Stimulated activated CD8-positive, alpha-beta memory T cell treated with anti-CD3 and anti-CD28 coated beads, Interleukin-7, amount 100 ng/mL, for 4 hours (primary cell): ENCODE measurements at regions not wholly inside any gene's neighbourhood (a gene's known extent, or its start where the extent isn't known, plus 50 kb on each side); places are given as distances from the start of the nearest gene placed in this dataset.
"Not testable (repeated sequence)": the region's sequence is repeated elsewhere in the genome, so short reads cannot be mapped to it uniquely, and the experiment has no call there.

Source experiments
- DNase-seq, 2 donors: peaks; one replicate each; pipeline ENCODE4 v3.0.0-alpha.2; 2020; ENCODE audit warnings: low read depth in 2 of 2

DNA sequence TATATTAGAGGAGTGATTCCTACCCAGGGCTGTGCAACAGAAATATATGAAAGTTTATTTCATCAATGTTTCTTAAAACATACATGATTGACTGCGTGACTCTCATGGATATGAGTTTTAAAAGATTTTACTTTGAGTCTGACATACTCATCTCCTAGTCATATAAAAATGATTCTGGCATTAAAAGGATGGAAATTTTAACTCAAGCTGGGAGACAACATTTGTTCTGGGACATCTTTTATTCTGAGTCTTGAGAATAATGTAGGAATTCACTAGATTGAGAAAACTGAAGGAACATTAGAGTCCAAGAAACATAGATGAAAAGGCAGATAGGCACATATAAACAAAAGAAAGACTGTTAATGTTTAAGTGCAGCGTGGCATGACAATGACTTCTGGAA, 649.6 kb downstream of the SPRY1 start:
- no peak for DNase-seq

DNA sequence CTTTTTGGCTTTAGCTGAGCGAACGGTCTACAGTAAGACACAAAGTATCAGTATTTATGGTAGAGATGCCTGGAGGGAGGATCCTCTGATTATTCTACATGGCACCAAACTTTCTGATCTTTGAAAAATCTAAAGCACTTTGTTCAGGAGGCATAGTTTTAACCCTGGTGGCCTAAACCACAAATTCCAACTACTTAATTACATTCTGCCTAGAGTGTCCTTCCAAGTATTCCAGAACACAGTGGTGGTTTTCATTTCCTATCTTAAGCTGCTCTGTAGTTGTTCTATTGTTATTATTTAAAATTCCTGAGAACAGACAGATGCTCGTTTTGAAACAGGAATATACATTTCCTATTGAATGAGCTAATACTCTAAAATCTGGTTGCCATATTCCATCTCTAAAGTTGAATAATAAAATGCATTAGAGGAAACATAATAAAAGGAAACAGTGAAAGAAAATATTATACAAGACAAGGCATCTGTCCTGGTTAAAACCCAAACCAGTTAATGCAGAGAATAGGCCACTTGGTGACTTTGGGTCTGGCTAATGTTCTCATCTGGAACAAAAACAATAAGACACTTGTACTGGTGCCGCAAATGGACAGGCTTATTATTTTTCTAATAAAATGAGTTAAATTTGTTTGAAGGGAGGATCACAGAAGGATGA, 657.4 kb downstream of the SPRY1 start:
- DNase-seq: no peak

DNA sequence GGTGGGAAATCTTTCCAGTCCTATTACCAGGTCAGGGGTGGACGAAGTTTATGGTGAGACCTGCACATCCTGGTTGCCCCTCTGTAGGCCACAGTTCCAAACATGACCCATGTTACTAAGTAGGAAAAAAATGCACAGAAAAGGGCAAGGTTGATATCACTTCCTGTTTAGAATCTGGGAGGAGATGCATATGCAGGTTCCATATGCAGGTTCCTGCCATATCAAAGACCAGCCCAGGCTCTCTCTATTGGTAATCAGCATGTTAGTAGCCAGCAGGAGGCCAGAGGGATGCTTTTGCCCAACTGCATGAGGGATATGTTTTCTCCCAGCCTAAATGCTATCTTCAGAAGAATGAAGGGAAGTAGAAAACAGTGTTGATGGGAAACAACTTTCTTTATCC, 657.2 kb downstream of the ANKRD50 start:
- no peak for DNase-seq

DNA sequence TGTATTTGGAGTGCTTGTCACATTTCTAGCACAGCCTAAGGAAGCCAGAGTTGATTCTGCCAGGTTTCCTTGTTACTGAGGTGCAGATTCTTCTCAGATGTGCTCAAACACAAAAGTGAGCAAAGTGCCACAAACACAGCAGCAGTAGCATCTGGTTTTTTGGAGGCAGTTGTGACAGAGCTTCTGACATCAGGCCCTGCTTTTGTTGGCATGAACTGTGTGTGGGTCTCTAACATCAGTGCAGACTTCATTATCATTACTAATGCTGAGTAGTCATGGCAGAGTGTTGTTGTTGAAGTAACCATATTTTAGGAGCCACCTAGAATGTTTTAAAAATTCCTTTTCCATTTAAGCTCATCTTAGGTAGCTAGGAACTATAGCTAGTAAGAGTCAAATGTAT, 656.6 kb downstream of the ANKRD50 start:
- no peak for DNase-seq

DNA sequence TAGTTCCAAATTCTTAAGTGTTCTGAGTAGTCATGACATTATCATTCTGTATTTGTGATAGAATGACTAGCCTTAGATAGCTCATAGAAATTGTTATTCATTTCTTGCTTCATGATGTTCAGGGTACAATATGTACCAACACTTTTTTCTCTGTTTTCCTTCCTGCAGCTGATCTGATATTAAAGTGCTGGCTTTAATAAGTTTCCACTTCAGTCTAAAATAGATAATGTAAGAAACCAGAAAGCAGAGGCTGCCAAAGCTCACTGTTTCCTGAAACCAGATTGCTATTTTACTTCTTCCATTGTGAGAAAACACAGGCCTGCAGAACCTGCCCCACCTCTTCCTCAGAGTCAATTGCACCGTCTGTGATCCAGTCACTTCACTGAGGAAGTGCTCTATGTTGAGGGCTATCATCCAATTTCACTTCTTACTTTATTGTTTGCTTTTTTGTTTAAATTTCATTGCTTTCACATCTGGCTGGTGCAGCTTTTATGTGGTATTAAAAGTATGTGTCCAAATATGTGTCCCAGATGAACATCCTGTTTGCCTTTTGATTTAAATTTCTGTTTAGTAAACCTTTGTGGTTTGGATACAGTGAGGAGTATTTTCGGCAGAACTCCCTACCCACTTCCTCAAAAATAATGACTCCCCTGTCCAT, 652.1 kb downstream of the ANKRD50 start:
- DNase-seq: no peak

DNA sequence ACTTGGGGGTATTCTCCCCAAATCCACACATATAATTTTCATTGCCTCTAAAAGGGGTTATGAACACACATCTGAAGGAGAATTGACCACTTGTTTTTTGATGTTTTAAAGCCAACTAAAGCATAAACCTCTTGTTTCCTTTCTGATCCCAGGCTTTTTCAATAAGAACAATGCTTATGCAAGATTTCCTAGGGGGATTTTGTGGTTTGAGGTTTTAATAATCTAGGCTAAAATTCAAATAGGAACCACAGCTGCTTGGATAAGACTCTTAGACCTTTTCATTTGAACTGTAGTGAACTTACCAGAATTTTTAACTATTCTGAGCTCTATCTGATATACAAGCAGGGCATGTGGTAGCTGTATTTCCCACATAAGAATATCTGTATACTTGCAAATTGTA, 651.1 kb downstream of the ANKRD50 start:
- no peak for DNase-seq

DNA sequence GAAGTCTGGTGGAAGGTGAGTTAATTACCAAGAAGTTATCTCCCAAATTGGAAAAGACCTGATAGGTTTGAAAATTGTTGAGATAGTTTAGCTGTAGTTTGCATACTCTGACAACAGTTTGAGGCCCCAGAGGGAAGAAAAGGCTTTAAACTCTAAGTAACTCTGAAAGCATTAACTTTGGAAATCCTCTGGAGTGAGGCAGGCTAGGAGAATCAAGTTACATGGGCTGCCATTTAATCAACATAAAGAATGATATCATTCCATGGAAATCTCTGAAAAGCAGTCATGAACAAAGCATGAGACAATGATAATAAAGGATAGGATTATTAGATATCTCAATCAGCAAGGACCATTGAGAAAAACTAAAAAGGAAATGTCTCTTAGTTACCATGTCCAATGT, 647.1 kb downstream of the ANKRD50 start:
- no peak for DNase-seq

DNA sequence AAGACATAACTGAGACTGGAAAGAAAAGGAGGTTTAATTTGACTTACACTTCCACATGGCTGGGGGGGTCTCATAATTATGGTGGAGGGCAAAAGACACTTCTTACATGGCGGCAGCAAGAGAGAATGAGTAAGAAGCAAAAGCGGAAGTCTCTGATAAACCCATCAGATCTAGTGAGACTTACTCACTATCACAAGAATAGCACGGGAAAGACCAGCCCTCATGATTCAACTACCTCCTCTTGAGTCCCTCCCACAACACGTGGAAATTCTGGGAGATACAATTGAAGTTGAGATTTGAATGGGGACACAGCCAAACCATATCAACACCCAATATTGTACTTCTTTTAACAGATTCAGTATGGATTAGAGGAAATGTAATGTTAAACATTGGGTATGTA, 646.6 kb downstream of the ANKRD50 start:
- no peak for DNase-seq

DNA sequence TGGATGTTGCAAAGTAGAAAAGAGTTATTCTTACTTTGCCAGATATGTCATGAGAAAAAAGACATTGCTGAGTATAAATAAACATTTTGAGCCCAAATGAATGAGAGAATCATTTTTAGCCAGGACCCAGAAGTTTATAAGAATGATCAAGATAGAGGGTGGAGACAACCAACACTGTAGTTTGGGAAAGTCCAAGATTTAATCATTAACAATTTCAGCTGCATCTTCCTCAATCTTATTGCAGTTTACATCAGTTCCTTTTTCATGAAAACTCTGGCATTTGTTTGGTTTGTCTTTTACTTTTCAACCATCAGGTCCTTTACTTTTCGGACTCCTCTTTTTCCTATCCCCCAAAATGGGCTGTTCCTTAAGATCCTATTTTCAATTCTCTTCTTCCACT, 645.9 kb downstream of the ANKRD50 start:
- DNase-seq: no peak

DNA sequence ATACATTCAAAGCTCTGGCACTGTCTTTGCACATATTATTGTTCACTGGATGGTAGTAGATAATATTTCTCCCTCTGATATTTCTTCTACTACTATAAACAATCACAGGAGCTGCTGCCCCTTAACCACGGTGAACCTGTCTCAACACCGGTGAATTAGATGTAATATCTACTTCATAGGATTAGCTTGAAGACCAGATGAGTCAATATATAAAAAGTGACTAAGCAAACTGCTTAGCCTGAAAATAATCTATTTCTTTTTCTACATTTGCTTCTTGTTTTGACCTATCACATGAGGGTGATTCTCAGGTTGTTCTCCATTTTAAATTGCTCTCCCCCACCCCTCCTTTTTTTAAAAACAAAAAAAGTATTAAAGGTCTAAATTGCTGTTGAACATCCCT, 645.5 kb downstream of the ANKRD50 start:
- no peak for DNase-seq

DNA sequence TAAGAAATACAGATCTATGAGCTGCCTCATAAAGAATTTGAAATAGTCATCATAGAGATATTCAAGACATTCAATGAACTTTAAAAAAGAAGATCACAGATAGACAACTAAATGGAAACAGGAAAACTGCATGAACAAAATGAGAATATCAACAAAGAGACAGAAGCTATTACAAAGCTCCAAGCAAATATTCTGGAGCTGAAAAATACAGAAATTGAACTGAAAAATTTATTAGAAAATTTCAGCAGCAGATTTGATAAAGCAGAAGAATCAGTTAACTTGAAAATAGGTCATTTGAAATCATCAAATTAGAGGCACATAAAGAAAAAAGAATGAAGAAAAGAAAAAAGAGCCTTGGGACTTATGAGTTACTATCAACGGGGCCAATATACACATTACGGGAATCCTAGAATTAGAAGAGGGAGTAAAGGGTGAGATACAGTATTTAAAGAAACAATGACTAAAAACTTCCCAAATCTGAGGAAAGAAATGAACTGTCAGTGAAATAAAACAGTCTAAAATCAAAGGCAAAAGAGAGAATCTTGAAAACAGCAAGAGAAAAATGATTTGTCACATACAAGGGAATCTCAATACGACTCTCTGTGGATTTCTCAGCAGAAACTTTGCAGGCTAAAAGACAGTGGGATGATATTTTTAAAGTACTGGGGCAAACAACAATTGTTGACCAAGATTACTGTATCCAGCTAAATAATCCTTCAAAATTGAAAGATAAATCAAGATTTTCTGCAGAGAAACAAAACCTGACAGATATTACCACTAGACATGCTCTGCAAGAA, 641.6 kb downstream of the ANKRD50 start:
- no peak for DNase-seq

DNA sequence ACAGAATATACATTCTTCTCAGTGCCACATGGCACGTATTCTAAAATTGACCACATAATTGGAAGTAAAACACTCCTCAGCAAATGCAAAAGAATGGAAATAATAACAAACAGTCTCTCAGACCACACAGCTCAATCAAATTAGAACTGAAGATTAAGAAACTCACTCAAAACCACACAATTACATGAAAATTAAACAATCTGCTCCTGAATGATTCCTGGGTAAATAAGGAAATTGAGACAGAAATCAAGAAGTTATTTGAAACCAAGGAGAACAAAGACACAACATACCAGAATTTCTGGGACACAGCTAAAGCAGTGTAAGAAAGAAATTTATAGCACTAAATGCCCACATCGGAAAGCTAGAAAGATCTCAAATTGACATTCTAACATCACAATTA, 637.3 kb downstream of the ANKRD50 start:
- DNase-seq: not testable (repeated sequence)

DNA sequence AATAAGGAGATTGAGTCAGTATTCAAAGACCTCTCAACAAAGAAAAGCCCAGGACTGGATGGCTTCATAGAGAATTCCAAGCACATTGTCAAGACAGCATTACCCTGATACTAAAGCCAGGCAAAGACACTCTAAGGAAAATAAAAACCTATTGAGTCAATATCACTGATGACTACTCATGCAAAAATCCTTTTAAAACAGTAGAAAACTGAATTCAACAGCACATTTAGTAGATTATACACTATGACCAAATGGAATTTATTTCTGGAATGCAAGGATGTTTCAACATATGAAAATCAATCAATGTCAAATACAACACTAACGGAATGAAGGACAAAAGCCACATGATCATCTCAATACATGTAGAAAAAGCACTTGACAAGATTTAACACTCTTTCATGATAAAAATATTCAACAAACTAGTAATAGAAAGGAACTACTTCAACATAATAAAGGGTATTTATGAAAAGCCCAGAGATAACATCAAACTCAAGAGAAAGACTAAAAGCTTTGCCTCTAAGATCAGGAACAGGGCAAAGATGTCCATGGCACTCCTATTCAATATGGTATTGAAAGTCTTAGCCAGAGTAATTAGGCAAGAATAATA, 633.3 kb downstream of the ANKRD50 start:
- no peak for DNase-seq

DNA sequence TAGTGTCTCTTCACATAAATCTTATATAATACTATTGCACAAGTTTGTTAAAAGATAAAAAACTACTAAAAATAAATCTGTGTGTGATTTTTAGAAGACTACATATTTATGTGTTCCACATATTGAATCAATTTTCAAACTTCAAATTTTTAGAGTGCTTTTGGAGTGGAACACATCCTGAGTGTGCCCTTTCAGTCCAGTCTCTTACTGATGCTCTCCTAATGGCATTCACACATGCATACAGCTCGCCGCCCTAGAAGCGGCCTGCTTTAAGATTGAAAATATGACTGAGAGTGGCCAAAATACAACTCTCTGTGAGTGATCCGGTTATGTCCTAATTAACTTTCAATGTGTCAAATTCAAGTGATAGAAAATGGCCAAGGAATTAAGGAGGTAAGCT, 628.8 kb downstream of the ANKRD50 start:
- DNase-seq: no peak

DNA sequence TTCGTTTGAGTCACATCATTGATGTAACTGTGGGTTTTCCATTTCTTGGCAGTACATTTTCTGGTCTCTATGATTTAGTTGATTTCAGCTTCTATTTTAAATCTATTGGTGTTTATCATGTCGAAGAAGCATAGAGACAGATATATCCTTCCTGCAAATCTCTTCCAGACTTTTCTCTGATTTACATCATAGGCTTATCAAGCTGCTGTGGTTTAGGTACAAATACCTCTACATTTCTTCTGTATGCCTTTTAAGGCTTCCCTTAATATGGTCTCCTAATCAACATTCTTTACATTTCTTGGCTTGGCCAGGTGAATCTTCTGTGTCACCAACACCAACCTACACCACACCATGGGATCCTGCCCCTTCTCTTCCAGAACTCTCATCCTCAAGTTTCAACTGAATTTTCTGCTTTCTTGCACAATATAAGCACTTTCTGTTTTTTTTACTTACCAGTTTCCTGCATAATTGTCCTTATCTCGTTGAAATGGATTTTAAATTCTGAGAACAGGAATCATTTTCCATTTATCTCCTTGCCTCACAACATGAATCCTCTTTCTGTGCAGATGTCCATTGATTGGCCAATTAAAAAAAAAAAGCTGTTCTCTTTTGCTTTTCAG, 626.9 kb downstream of the ANKRD50 start:
- no peak for DNase-seq

DNA sequence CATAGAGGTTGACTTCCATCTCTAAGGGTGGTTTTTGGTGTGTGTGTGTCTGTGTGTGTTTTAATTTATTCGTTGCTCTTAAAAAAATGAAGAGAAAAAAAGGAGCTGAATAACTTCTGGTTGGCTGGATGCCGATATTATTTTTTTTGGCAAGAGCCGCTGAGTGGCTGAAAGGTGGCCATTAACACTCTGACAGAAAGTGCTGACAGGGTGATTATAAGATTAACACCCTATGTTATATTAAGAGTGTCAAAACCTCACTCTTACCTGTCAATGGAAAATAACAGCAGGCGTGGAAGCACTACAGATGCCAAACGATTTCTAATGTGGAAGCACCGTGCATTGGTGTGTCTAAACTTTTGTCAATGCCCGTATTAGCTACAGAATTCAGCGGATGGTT, 622.5 kb downstream of the ANKRD50 start:
- DNase-seq: no peak

DNA sequence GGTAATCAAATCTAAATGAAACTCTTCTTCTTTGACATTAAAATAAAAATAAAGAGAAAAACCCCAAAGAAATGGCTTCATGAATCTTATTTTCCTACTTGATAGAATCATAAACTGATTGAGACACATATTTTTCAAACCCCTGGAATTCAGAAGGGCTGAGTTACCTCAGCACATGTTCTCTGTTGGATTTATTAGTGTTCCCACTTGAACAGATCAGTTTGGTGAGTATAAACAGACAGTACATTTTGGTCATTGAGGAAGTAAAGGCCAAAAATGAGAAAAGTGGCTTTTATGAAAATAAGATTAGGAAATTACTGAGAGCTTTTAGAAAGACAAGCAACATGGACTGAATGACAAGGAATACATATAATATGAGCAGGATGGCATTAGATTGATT, 620.4 kb downstream of the ANKRD50 start:
- no peak for DNase-seq

DNA sequence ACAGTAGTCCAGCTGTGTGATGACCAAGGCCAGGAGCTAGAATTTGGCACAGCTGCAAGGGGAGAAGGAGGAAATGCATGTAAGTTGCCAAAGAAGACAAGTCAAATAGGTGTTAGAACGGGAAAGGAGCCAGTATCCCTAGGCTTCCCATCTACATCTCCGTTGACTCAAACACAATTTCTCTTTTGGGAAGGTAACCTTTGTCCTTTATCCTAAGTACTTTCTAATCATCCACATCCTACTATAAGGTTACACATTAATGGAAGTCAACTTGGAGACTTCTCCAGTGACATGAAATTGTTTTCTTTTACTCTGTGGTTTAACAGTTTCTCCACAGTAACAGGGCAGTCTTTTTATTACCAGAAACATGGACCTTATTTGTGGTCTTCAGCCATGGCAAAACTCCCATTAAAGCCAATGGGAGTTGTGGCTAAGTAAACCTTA, 620.0 kb downstream of the ANKRD50 start:
- DNase-seq: no peak

DNA sequence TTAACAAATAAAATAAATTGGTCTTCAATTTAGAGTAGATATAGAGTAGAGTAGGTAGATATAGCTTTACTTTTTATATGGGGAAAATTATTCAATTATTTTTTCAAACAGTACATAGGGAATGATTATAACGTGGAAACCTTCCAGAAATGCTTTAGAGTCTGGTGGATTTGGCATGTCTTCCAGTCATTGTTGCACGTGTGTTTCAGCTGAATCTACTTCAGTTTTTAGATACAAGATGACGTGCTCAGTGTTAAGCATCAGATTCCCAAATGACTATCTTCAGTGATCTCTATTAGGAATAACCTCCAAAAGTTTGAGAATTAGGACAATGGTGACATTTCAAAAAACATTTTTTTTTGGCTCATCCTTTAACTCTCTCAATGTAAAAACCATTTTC, 616.9 kb downstream of the ANKRD50 start:
- DNase-seq: no peak

DNA sequence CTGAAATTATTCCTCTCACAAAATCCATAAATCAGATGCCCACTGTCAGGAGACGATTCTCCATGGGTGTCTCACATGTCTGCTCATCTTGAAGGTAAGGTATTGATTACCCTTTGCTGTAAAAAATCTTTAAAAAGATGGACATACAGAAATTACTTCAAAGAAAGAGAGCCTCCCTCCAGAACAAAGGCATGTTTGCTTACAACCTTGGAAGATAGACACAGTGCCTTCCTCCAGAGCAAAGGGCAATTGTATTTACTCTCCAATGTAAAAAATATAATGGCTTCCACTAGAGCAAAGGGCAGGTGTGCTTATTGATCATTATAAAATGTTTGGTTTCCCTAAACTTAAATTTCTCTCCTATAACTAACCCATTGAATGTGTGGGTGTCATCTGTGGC, 616.2 kb downstream of the ANKRD50 start:
- no peak for DNase-seq

DNA sequence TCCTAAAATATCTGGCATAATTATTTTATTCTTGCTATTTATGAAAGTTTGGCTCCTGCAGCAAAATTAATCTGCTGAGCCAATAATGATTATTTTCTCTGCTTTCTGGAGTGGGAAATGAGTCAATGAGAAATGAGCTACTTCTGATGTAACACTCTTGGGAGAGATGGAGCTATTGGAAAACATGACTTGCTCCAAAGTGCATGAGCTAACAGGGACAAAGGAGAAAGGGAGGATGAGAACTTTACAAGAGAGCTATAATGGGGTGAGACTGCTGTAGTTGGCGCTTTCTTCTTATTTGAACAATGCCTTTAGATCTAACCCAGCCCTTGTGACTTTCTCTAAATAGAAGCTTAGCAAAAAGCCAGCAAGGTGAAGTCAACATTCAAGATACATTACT, 615.1 kb downstream of the ANKRD50 start:
- no peak for DNase-seq

DNA sequence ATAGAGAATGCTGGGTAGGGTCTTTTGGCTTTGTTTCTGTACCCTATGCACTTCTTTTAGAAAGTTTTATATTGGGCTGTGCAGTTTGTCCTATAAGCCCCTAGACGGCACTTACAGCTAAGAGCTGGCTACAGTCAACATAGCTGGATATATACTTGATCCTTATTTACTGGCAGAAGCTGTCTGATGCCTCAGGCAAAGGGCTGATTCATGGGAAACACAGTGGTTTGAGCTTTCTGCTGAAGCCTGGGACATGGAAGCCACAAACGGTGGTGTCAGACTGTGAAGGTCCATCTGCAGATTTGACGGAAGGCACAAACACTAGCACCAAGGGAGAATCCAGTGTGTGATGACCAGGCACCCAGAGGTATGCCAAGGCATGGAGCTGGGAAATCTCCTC, 608.4 kb downstream of the ANKRD50 start:
- DNase-seq: no peak
